ENCODE measurements at regions not wholly inside any gene's neighbourhood (a gene's known extent, or its start where the extent isn't known, plus 50 kb on each side); places are given as distances from the start of the nearest gene placed in this dataset.

DNA sequence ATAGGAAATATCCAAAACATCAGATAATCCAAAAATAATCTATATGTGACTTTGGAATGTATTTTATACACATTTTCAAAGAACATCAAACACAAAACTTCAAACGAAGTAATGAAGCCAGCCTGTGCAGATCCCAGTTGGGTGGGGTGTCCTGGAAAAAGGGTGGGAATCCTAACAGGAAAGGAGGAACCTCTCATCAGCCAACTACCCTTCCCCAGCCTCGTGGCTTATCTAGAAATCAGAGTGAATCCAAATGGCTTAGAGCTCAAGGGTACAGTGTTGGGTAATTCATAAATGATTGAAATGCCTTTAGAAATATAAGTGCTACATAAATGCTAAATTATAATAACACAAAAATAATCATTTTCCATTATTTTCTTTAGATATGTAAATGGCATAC lies 115.1 kb upstream of the SOX4 start:
- DNase-seq, result no peak

DNA sequence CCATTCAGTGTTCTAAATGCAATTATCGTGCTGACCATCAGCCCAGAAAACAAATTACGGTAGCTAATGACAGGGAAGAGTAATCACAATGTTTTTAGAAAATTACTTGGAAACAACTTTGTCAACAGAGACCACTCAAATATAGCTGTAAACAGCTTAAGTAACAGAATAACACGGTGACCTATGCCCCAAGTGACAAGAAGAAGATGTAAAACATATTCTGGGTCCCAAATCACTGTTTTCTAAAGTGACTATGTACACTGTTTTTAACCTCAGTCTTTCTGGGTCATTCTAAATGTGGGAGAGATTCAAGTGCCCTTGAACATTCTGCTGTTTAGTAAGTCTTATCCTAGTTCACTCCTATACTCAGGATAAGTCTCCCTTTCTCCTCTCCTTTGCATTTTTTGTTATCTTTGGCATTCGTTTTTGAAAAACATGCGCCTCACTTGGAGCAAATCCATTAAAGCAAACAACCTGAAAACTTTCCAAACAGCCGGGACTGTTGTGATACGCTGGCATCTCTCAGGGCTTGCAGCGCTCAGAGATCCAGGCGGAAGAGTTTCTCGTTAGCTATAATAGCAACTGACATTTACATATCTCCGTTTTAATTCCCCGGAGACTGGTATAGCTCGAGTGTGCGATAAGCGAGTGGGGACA lies 114.5 kb upstream of the SOX4 start:
- DNase-seq, result peak; percentile 32

DNA sequence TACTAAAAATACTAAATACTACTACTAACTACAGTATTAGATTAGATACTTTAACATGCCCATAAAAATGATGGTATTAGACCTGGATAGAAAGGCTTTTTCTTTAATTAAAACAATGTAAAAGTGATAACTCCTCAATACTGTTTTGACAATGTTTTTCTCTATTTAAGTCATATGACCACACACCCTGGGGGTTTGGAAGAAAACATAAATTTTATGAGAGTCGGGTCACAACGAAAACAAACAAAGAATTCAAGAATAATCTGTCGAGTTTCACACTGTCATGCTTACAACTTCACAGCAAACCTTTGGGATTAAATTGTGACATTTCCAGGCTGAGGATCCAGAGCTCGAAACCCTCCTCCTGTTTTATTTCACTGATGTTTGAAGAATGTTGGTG lies 107.4 kb upstream of the SOX4 start:
- DNase-seq, result no peak

DNA sequence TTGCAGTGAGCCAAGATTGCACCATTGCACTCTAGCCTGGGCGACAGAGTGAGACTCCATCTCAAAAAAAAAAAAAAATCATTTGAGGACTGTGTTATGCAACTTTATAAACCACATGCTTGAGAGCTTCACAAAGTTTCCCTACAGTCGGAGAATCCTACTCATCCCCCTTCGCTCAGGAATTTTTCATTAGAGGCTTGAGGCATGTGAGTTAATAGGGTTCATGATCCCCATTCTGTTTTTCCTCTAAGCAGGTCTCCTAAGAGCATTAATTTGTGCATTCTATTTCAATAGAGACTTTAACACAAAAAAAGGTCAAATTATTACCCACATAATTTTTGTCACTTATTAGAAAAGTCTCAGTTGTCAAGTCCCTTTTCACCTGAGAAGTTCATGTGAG lies 103.7 kb upstream of the SOX4 start:
- DNase-seq, result no peak

DNA sequence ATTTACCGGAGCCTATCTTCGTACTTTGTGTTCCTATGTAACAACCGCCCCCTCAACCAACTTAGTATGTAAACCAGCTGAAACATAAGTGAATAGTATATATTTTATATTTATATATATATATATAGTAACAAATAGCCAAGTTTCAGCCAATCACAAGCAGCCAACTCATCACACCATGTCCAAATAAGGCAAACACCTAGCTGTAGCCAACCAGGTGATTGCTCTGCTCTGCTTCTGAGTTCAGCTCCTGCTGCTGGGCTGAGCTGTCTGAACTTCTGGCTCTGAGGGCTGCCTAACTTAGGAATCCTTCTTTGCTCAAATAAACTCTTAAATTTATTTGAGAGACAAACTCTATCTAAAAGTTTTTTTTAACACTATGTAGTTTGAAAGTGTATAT lies 101.6 kb upstream of the SOX4 start:
- DNase-seq, result no peak

DNA sequence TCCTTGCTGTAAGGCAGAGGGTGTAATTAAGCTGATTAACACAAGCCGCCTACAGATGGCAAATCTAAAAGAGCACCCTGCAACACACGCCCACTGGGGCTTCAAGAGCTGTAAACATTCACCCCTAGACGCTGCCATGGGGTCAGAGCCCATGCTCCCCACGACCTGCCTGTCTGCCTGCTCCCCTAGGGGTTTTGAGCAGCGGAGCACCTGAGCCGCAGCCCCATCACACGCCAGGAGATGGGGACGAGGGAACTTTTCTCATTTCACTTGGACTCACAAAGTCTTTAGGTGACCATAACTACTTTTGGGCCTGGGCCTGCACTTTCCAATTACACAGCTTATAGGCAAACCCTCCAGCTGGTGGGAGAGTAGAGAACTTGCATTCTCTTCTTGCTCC lies 99.0 kb upstream of the SOX4 start:
- DNase-seq, result no peak

DNA sequence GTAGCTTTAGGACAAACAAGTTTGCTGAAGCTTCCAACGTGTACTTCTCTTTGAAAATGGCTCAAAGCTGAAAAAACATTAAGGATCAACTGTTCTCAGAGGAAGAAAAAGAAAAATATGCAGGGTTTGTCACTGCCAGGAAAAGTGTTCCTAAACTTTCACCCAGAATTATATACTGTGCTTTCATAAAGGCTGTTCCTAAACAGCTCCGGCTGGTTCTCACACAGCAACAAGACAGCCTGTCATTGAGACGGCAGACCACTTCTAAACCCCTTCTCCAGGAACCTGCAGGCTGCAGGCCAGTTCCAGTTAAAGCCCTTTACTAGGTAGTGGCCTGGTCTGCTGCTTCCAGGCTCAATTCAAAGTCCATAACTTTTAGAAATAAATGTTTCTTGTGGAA lies 97.4 kb upstream of the SOX4 start:
- DNase-seq, result no peak

DNA sequence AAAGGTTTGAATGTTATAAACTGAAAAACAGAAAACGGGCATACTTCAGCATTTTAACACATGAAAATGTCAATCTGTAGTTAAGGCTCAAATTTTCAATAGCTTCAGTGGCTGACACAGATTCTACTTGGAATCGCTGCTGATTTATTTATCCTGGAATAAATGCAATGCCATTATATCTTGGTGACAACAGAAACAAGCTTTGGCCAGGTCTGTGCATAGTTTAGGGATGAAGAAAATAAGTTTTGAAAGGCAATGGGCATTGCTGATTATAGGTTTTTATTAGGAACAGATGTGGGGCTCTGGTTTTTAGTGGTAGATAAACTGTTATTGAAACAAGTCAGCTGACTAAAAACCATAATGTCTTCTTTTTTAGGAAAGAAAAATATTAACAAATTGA lies 96.8 kb upstream of the SOX4 start:
- DNase-seq, result no peak

DNA sequence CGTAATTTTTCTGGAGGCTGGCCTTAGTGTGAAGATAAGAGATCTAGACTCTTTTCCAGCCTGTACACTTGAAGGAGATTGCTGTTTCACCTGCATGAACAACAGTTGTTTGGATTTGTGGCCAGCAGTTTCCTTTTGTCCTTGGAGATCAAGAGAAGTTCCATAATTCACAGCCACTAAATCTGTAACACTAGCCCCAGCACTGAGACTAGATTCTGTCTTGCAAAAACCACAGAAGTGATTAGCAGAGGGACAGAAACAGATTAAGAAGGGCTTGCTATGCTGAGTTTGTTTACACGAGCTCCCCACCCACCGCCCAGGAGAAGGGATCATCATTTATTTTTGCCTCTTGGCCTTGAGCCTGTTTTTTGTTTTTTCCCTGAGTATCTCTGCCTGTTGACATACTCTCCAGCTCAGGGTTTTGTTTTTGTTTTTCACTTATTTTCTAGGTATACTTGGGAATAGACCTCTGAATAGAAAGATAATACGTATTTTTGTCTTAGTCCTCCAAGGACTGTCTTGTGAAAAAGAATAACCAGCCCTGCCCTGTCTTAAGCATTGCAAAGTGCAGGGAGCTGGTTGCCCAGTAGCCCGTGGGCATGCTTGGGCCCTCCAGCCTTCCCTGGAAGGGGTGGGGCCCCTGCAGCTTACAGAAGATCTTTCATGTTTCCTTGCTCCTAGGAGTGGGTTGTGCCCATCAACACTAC lies 93.1 kb upstream of the SOX4 start:
- DNase-seq, result no peak

DNA sequence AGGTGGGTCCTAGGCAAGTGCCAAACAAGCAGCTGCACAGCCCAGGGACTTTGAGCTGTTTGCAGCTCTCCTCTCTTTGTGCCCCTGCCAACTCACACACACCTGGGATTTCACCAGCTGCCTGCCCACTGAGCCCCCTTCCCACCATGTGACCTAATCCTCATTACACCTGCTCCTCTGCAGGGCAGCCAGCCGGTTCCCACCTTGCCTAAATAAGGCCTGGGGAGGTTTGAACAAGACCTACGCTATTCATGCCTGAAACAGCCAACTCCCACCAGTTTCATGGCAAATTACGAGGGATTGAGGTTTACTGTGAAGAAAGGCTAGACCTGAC lies 92.6 kb upstream of the SOX4 start:
- DNase-seq, result peak; percentile 87

DNA sequence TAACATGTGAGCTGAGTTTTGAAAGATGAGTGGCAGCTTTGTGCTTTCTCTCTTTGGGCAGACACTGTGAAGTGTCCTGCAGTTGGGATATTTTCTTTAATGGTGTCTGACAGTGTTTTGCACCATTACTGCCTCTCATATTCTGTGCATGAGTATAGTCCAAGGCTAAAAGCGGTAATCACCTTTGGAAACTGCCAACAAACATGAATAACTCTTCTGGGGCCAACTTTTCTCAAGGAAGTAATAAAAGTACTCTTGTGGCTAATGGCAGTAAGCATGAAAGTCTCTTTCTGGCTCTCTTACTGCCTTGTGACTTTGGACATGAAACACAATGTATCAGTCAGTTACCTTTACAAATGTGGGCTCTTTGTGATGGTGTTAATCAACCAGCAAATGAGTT lies 91.7 kb upstream of the SOX4 start:
- no peak for DNase-seq

DNA sequence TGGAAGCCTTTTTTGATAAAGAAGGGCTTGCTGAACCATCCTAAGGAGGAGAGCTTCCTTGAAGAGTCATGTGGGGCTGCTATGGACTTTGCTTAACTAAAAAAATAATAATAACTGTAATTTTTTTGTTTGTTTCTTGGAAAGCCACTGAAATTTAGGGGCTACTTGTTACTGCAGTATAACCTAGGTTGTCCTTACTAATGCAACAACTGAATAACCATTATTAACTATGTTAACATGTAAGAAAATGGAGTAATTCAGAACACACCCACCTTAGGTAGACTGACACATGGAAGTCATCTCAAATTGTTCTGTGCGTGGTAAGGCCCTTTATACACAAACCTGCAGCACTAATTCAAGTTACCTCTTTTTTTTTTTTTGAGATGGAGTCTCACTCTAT lies 90.9 kb upstream of the SOX4 start:
- DNase-seq, result no peak

DNA sequence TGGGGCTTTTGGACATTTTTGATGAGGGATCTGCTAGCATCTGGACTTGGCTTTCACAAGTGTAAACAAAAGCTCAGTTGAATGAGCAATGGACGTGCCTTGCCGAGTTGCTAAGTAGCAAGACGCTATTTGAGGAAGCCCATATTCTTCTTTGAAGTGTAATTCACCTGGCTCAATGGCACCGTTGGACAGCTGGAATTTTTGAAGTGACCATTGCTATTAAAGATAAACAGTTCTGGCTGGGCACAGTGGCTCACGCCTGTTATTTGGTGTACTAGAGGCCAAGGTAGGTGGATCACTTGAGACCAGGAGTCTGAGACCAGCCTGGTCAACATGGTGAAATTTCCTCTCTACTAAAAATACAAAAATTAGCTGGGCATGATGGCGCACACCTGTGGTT lies 88.8 kb upstream of the SOX4 start:
- no peak for DNase-seq

DNA sequence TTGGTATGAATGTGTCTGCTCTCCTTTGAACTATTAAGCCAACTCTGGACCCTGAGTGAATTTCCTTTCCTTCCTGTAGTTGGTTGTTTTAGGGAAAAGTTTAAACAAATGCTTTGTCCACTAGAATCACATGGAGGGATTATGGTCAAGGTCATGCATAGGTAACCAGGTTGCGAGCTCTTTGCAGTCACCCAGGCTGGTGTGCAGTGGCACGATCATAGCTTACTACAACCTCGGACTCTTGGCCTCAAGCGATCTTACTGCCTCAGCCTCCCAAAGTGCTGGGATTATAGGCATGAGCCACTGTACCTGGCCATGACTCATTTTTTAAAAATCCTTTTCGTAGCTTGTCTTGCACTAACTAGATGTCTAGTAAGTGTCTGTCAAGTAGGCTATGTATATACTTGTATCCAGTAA lies 88.0 kb upstream of the SOX4 start:
- DNase-seq, result no peak

DNA sequence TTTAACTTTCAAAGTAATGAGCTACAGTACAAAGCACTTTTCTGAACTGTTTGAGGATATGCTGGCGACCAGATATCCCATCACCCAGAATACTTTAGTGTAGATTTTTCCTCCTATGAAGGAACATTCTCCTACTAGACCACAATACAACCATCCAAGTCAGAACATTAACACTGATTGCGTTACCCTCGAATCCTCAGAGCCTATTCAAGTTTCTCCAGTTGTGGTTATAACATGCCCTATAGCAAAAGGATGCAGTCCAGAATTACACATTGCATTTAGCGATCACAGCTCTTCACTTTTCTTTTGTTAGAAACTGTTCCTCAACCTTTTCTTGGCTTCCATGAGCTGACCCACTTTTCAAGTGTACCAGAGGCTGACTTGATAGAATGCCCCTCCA lies 87.4 kb upstream of the SOX4 start:
- DNase-seq, result no peak

DNA sequence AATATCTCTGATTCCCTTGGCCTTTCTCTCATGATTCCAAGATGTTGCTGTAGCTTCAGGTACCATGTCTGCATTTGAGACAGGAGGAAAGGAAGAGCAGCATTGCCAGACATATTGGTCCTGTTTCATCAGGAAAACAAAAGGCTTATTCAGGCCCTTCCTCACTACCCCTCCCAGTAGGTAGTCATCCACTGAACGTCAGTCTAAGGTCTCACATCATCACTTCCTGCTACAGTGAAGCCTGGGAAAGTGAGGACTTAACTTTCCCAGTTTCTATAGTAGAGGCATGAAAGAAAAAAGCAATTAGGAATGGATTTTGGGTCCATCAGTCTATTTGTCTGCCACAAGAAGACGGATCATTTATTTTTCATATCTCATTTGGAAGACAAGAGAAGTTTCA lies 85.7 kb upstream of the SOX4 start:
- DNase-seq, result no peak

DNA sequence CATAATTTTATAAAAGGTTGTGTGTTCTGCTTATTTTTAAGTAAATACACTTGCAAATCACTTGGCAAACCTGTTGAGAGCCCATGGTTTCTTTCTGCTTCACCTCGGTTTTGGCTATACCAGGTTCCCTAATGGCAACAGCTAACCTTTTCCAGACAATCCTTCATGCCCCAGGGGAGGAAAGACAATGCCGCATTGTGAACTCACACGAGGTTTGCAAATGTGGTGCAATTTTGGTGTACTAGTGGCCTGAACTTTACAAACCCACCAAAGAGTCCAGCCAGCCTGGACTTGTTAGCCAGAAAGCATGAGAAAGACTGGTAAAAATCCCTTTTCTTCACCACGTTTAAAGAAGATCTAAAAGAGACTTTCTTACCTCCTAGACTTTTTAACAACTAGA lies 84.8 kb upstream of the SOX4 start:
- no peak for DNase-seq

DNA sequence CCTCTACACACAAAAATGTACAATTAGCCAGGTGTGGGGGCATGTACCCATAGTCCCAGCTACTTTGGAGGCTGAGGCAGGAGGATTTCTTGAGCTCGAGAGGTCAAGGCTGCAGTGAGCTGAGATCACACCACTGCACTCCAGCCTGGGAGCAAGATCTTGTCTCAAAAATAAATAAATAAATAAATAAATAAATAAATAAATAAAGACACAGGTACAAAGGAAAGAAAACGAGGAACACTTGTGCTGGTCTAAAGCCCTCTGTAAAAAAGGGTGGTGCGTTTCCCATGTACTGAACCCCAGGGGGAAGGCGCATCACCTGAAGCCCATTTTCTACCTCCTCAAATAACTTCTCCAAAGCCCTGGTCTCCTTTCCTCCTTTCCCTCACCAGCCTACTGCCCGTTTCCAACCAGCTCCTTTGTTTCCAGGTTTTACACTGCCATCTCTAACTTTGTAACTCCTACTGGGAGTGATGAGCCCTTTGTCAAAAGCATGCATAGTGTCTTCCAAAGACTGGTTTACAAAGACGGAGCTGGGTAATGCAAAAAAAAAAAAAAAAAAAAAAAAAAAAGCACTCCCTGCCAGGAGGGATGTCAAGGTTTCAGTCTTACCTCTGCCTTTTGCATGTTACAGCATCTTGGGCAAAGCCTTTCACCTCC lies 81.5 kb upstream of the SOX4 start:
- no peak for DNase-seq

DNA sequence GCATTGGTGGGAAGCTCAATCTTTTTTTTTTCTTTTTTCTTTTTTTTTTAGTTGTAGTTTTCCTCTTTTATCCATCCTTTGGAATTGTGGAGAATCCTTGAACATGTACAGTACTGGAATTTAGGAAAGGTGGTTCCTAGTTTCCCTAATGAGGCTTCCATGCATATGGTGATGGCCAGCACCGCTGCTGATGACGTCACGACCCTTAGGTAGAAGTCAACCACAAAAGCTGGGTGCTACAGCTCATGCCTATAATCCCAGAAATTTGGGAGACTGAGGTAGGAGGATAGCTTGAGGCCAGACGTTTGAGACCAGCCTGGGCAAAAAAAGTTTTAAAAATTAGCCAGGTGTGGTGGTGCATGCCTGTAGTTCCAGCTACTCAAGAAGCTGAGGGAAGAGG lies 79.3 kb upstream of the SOX4 start:
- DNase-seq, result no peak

DNA sequence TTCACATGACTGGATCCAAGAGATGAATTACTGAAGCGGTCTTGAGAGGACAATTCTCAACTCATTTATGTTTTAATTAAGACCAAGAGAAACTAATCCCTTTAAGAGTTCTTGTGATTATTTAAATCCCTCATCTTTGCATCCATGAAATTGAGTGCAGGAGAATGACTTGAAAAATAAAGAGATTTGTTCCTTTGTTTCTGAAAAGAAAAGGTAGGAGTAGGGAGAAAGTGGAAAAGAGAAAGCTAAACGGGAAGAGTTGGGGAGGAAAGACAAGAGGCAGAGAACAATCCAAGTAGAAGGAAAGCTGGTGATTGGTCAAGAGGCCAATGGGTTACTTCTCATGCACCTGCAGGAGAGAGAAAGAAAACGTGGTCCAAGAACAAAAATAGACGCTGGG lies 75.2 kb upstream of the SOX4 start:
- no peak for DNase-seq

DNA sequence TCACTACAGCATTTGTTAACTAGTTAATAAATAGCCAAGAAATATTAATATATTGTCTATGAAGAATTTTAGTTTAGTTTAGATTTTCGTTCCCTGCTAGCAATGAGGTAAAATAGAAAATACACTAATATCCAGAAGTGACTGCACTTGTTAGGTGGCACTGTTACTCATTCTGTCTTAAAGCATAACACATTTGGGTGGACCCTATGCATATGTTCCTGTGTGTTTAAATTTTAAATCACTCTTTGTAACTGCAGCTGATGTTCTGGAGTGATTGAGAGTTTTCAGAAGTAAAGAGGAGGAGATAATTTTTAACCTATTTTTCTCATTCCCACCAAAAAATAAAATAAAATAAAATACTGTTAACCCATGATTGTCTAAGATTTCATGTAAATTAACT lies 73.9 kb upstream of the SOX4 start:
- DNase-seq, result no peak

DNA sequence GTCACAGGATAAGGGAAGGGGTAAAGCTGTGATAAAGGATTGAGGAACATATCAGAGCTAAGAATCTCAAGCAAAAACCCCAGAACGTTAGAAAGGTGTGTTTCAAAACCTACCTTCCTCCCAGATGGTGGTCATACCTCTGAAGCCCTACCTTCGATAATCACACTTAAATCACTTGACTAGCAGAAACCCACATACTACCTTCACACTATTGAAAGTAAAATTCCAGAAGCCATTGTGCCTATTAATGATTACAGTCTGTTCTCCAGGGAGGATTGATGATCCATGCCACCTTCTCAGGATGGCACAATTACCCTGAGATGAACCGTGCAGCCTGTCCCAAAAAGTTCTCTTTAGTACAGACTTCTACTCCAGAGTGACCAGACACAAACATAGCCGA lies 72.3 kb upstream of the SOX4 start:
- no peak for DNase-seq

DNA sequence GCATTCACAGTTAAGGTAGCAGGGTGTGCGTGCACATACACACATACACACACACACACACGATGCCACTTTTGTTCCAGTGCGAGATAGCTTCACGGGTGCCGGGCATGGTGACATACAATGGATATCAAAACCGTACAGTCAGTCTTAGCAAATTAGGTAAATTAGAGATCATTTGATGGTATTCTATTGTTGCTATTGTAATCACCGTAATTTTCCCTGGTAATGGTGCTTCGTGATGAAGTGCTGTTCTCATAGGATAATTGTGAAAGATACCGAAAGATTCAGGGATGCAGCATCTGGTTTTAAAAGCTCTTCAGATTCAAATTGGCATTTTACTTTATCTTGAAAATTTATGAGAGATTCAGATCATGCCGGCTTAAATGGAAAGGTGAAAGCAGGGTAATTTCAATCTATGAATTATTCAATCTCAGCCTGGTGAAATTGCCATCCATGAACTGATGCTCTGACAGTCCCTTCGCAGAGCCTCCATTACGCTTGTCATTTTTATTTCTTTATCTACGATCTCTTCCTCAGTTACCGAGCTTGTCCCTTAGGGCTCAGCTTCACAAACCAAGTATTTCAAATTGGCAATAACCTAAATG lies 71.3 kb upstream of the SOX4 start:
- no peak for DNase-seq

DNA sequence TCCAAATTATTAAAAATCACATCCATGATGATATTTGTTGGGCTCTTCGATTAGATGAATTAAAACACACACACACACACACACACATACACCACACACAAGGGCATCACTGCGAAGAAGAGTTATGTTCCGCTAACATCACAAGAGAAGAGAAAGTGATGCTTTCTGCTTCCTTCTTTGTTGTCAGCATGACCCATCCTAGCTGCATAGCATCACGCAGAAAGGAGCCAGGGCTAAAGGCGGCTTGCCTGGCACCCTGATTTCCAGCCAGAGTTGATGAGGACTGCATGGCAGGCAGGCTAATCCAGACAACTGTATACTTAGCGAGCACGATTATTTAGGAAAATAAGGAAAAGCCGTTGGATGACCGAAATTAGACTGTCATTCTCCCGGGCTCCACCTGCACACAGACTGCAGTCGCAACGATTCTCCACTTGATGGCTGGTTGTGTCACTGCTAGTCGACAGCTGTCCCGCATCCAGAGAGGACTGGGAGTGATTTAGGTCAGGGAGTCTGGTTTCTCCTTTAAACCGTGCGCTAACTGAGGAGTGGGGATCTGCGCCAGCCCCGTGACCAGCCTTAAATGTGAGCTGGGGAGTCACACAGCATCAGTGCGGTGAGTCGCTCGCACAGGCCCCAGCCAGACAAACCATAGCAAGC lies 70.6 kb upstream of the SOX4 start:
- peak; percentile 24 for DNase-seq
